ENCODE measurements at regions not wholly inside any gene's neighbourhood (a gene's known extent, or its start where the extent isn't known, plus 50 kb on each side); places are given as distances from the start of the nearest gene placed in this dataset.

GRCh38 chr6:90940812-90941481 is 354.1 kb upstream of the MAP3K7 start:
- no peak overlapping the region for H3K4me3 ChIP-seq (ENCODE audit: low read depth, low read length)
- DNase-seq (ENCODE audit: extremely low spot score) = no peak
- H3K4me1 ChIP-seq (ENCODE audit: insufficient read depth) = no peaks in the 10 kb centered on the region
- 46% methylated on average over 5 of the region's 5 CpGs for WGBS
- no peaks in the 10 kb centered on the region for H3K36me3 ChIP-seq (ENCODE audit: insufficient read depth)
- no peak overlapping the region for H3K27ac ChIP-seq (ENCODE audit: low read depth)

GRCh38 chr6:90939906-90940305 is 353.0 kb upstream of the MAP3K7 start:
- Histone ChIP-seq H3K4me3 (ENCODE audit: low read depth, low read length) (no peak overlapping the region), H3K4me1 (ENCODE audit: insufficient read depth) (no peaks in the 10 kb centered on the region), H3K36me3 (ENCODE audit: insufficient read depth) (no peaks in the 10 kb centered on the region), H3K27ac (ENCODE audit: low read depth) (no peak overlapping the region)
- DNase-seq (ENCODE audit: extremely low spot score) = no peak
- WGBS = 69% methylated on average over 1 of the region's 1 CpG

- H3K4me3 ChIP-seq (ENCODE audit: low read depth, low read length) = no peak overlapping the region
- DNase-seq (ENCODE audit: extremely low spot score) = no peak
- H3K4me1 ChIP-seq (ENCODE audit: insufficient read depth) = no peaks in the 10 kb centered on the region
- H3K36me3 ChIP-seq (ENCODE audit: insufficient read depth) = no peaks in the 10 kb centered on the region
- H3K27ac ChIP-seq (ENCODE audit: low read depth) = no peak overlapping the region
Observed at GRCh38 chr6:90938122-90938521, 351.2 kb upstream of the MAP3K7 start.

- DNase-seq (ENCODE audit: extremely low spot score) = no peak
- Histone ChIP-seq H3K4me1 (ENCODE audit: insufficient read depth) (no peaks in the 10 kb centered on the region), H3K4me3 (ENCODE audit: low read depth, low read length) (no peak overlapping the region), H3K27ac (ENCODE audit: low read depth) (no peak overlapping the region), H3K36me3 (ENCODE audit: insufficient read depth) (no peaks in the 10 kb centered on the region)
- 80% methylated on average over 5 of the region's 5 CpGs for WGBS
Observed at GRCh38 chr6:90936286-90936685, 349.4 kb upstream of the MAP3K7 start.

- DNase-seq (ENCODE audit: extremely low spot score) = no peak
- no peak overlapping the region for H3K27ac ChIP-seq (ENCODE audit: low read depth)
- H3K4me3 ChIP-seq (ENCODE audit: low read depth, low read length) = no peak overlapping the region
- WGBS = 76% methylated on average over 7 of the region's 7 CpGs
- H3K36me3 ChIP-seq (ENCODE audit: insufficient read depth) = no peaks in the 10 kb centered on the region
- no peaks in the 10 kb centered on the region for H3K4me1 ChIP-seq (ENCODE audit: insufficient read depth)
Observed at GRCh38 chr6:90934966-90935365, 348.1 kb upstream of the MAP3K7 start.

- no peak for DNase-seq (ENCODE audit: extremely low spot score)
- 74% methylated on average over 5 of the region's 5 CpGs for WGBS
- no peak overlapping the region for H3K27ac ChIP-seq (ENCODE audit: low read depth)
- H3K4me3 ChIP-seq (ENCODE audit: low read depth, low read length) = no peak overlapping the region
- H3K36me3 ChIP-seq (ENCODE audit: insufficient read depth) = no peaks in the 10 kb centered on the region
- H3K4me1 ChIP-seq (ENCODE audit: insufficient read depth) = no peaks in the 10 kb centered on the region
Observed at GRCh38 chr6:90934081-90934480, 347.2 kb upstream of the MAP3K7 start.

- H3K36me3 ChIP-seq (ENCODE audit: insufficient read depth) = no peaks in the 10 kb centered on the region
- H3K4me3 ChIP-seq (ENCODE audit: low read depth, low read length) = no peak overlapping the region
- no peak for DNase-seq (ENCODE audit: extremely low spot score)
- WGBS = 89% methylated on average over 1 of the region's 1 CpG
- H3K27ac ChIP-seq (ENCODE audit: low read depth) = no peak overlapping the region
- H3K4me1 ChIP-seq (ENCODE audit: insufficient read depth) = no peaks in the 10 kb centered on the region
Observed at GRCh38 chr6:90932351-90932750, 345.5 kb upstream of the MAP3K7 start.

- Histone ChIP-seq H3K4me1 (ENCODE audit: insufficient read depth) (no peaks in the 10 kb centered on the region), H3K36me3 (ENCODE audit: insufficient read depth) (no peaks in the 10 kb centered on the region), H3K4me3 (ENCODE audit: low read depth, low read length) (no peak overlapping the region), H3K27ac (ENCODE audit: low read depth) (no peak overlapping the region)
- no peak for DNase-seq (ENCODE audit: extremely low spot score)
- WGBS = 66% methylated on average over 2 of the region's 2 CpGs
Observed at GRCh38 chr6:90928051-90928450, 341.2 kb upstream of the MAP3K7 start.

GRCh38 chr6:90925726-90926125 is 338.9 kb upstream of the MAP3K7 start:
- no peaks in the 10 kb centered on the region for H3K4me1 ChIP-seq (ENCODE audit: insufficient read depth)
- WGBS = 41% methylated on average over 4 of the region's 4 CpGs
- H3K4me3 ChIP-seq (ENCODE audit: low read depth, low read length) = no peak overlapping the region
- DNase-seq (ENCODE audit: extremely low spot score) = no peak
- H3K36me3 ChIP-seq (ENCODE audit: insufficient read depth) = no peaks in the 10 kb centered on the region
- H3K27ac ChIP-seq (ENCODE audit: low read depth) = no peak overlapping the region

- H3K36me3 ChIP-seq (ENCODE audit: insufficient read depth) = no peaks in the 10 kb centered on the region
- 84% methylated on average over 1 of the region's 1 CpG for WGBS
- no peaks in the 10 kb centered on the region for H3K4me1 ChIP-seq (ENCODE audit: insufficient read depth)
- H3K27ac ChIP-seq (ENCODE audit: low read depth) = no peak overlapping the region
- no peak for DNase-seq (ENCODE audit: extremely low spot score)
- no peak overlapping the region for H3K4me3 ChIP-seq (ENCODE audit: low read depth, low read length)
Observed at GRCh38 chr6:90922325-90922724, 335.5 kb upstream of the MAP3K7 start.

GRCh38 chr6:90918361-90918760 is 331.5 kb upstream of the MAP3K7 start:
- H3K36me3 ChIP-seq (ENCODE audit: insufficient read depth) = no peaks in the 10 kb centered on the region
- H3K4me3 ChIP-seq (ENCODE audit: low read depth, low read length) = no peak overlapping the region
- DNase-seq (ENCODE audit: extremely low spot score) = no peak
- H3K27ac ChIP-seq (ENCODE audit: low read depth) = no peak overlapping the region
- H3K4me1 ChIP-seq (ENCODE audit: insufficient read depth) = no peaks in the 10 kb centered on the region

- Histone ChIP-seq H3K4me3 (ENCODE audit: low read depth, low read length) (no peak overlapping the region), H3K36me3 (ENCODE audit: insufficient read depth) (no peaks in the 10 kb centered on the region)
Observed at GRCh38 chr6:90917376-90917775, 330.5 kb upstream of the MAP3K7 start.

GRCh38 chr6:90916968-90917367 is 330.1 kb upstream of the MAP3K7 start:
- WGBS = 52% methylated on average over 1 of the region's 1 CpG
- Histone ChIP-seq H3K36me3 (ENCODE audit: insufficient read depth) (no peaks in the 10 kb centered on the region), H3K27ac (ENCODE audit: low read depth) (no peak overlapping the region), H3K4me1 (ENCODE audit: insufficient read depth) (no peaks in the 10 kb centered on the region), H3K4me3 (ENCODE audit: low read depth, low read length) (no peak overlapping the region)
- no peak for DNase-seq (ENCODE audit: extremely low spot score)

More at GRCh38 chr6:90917376-90917775, 330.5 kb upstream of the MAP3K7 start:
- no peak overlapping the region for H3K27ac ChIP-seq (ENCODE audit: low read depth)
- DNase-seq (ENCODE audit: extremely low spot score) = no peak
- H3K4me1 ChIP-seq (ENCODE audit: insufficient read depth) = no peaks in the 10 kb centered on the region

GRCh38 chr6:90915224-90915915 is 328.5 kb upstream of the MAP3K7 start:
- DNase-seq (ENCODE audit: extremely low spot score) = no peak
- Histone ChIP-seq H3K4me1 (ENCODE audit: insufficient read depth) (no peaks in the 10 kb centered on the region), H3K4me3 (ENCODE audit: low read depth, low read length) (no peak overlapping the region), H3K27ac (ENCODE audit: low read depth) (no peak overlapping the region), H3K36me3 (ENCODE audit: insufficient read depth) (no peaks in the 10 kb centered on the region)
- 89% methylated on average over 5 of the region's 5 CpGs for WGBS

All from urinary bladder (tissue), 3 donors.